ENCODE measurements at regions not wholly inside any gene's neighbourhood (a gene's known extent, or its start where the extent isn't known, plus 50 kb on each side); places are given as distances from the start of the nearest gene placed in this dataset.

DNA sequence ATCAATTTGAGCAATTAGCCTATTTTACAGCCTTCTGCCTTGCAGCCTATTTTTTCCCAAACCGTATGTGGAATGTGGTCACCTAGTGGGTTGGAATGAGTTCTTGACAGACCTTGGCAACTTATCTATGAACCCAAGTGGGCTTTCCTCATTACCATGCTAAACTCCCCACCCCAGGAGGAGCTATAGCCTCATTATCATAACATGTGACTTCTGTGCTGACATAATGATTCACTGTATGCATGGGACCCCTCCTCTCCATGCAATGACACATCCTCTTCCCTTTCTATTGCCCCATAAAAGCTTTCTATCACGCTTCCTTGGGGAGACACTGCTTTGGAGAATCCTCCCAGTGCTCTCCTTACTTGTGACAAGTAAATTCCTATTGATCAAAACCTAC is 83.5 kb upstream of the FHIT start:
- no peak for TF ChIP-seq EZH2 (optimal IDR thresholded peaks at IDR 0.05; ENCODE audit: low read depth, low read length)
- TF ChIP-seq, protein P1, sequence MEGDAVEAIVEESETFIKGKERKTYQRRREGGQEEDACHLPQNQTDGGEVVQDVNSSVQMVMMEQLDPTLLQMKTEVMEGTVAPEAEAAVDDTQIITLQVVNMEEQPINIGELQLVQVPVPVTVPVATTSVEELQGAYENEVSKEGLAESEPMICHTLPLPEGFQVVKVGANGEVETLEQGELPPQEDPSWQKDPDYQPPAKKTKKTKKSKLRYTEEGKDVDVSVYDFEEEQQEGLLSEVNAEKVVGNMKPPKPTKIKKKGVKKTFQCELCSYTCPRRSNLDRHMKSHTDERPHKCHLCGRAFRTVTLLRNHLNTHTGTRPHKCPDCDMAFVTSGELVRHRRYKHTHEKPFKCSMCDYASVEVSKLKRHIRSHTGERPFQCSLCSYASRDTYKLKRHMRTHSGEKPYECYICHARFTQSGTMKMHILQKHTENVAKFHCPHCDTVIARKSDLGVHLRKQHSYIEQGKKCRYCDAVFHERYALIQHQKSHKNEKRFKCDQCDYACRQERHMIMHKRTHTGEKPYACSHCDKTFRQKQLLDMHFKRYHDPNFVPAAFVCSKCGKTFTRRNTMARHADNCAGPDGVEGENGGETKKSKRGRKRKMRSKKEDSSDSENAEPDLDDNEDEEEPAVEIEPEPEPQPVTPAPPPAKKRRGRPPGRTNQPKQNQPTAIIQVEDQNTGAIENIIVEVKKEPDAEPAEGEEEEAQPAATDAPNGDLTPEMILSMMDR (IDR thresholded peaks at IDR 0.05; ENCODE audit: low read length), result no peak
- TF ChIP-seq EZH2phosphoT487 (IDR thresholded peaks at IDR 0.05; ENCODE audit: low read length), result no peak

Measured in MM.1S (cell line).